Lung (tissue), 11 donors: ENCODE measurements at regions not wholly inside any gene's neighbourhood (a gene's known extent, or its start where the extent isn't known, plus 50 kb on each side); places are given as distances from the start of the nearest gene placed in this dataset.

Experiments
- ATAC-seq: fragments of 200-7000 bp; cut with Tn5 transposase; one replicate; pipeline ENCODE4 v1.9.1; 2020; ENCODE audit warnings: moderate number of reproducible peaks; ENCODE audit not compliant: insufficient read depth, low FRiP score
- DNase-seq, 3 donors: peaks; one replicate each; pipeline ENCODE4 v3.0.0-alpha.2; 2013 to 2017
- H3K27ac ChIP-seq, 2 donors: one replicate each; pipeline ENCODE4 v1.5.1; 2013; ENCODE audit warnings: mild to moderate bottlenecking in 2 of 2, moderate library complexity in 2 of 2, control low read depth in 1 of 2, inconsistent platforms in 1 of 2, low read depth in 1 of 2, low read length in 1 of 2
- H3K27me3 ChIP-seq, 3 donors: one replicate each; pipeline ENCODE4 v1.5.1; 2013; ENCODE audit warnings: low read length in 2 of 3; ENCODE audit not compliant: control insufficient read depth in 3 of 3, insufficient read depth in 3 of 3
- H3K36me3 ChIP-seq, 4 donors: one replicate each; pipeline ENCODE4 v1.5.1; 2013; ENCODE audit warnings: low read length in 4 of 4, mild to moderate bottlenecking in 1 of 4, moderate library complexity in 1 of 4; ENCODE audit not compliant: control insufficient read depth in 4 of 4, insufficient read depth in 4 of 4
- H3K4me1 ChIP-seq, 5 donors: one replicate each; pipeline ENCODE4 v1.5.1; 2013; ENCODE audit warnings: low read length in 5 of 5, mild to moderate bottlenecking in 2 of 5, moderate library complexity in 1 of 5; ENCODE audit not compliant: control insufficient read depth in 5 of 5, insufficient read depth in 5 of 5
- H3K4me3 ChIP-seq: one replicate; pipeline ENCODE4 v1.5.1; 2013; ENCODE audit warnings: mild to moderate bottlenecking, control low read depth, moderate library complexity
- H3K9ac ChIP-seq, 2 donors: one replicate each; pipeline ENCODE4 v1.5.1; 2013; ENCODE audit warnings: low read length in 2 of 2, control low read depth in 1 of 2; ENCODE audit not compliant: insufficient read depth in 1 of 2
- H3K9me3 ChIP-seq, 4 donors: one replicate each; pipeline ENCODE4 v1.5.1; 2013; ENCODE audit warnings: low read length in 3 of 4, mild to moderate bottlenecking in 1 of 4, moderate library complexity in 1 of 4; ENCODE audit not compliant: control insufficient read depth in 4 of 4, insufficient read depth in 3 of 4
- WGBS, 2 donors: extraction: QIAGEN DNeasy Blood & Tissue Kit; methylation state at CpG; one replicate each; pipeline ENCODE4 v1.1.7; 2013; 5-methylcytosine and 5-hydroxymethylcytosine counted together
- TF ChIP-seq, protein P1 (sequence below): IDR thresholded peaks from 2 replicates; pipeline ENCODE4 v1.5.1; 2012; ENCODE audit warnings: mild to moderate bottlenecking; ENCODE audit errors: control extremely low read depth, extremely low read depth
- donor health status: control.
- donor health status: control.
- donor health status: Bipolar disorder and iron deficiency.
- donor health status: healthy.
- donor health status: DM: yes; HTN: yes; CAD: no.

DNA sequence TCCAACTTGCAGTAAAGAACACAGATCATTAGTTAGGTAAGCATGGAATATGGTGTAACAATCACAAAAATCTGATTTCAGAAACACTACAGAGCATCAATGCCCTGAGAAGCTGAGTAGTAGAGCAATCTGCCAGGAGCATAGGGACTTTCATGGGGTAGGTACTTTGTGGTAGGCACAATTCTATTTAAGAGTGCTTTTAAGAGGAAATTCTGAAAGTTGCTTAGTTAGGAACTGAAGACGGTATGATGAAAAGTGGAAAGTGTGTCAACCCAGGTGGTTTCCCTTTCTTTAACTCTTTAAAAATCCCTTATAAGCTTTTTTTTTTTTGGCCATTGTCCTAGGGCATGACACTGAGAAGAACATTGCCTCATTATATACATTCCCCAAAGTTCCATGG, 535.7 kb upstream of the FBXO33 start:
- Histone ChIP-seq H3K27me3 (no peaks in the 10 kb centered on the region), H3K4me1 (peaks cover 0 to 2% (median 0%) of the 10 kb centered on the region in 5 donors), H3K27ac (no peak overlapping the region), H3K36me3 (no peaks in the 10 kb centered on the region), H3K9ac (no peak overlapping the region), H3K4me3 (no peak overlapping the region), H3K9me3 (no peaks in the 10 kb centered on the region)
- TF ChIP-seq, protein P1, sequence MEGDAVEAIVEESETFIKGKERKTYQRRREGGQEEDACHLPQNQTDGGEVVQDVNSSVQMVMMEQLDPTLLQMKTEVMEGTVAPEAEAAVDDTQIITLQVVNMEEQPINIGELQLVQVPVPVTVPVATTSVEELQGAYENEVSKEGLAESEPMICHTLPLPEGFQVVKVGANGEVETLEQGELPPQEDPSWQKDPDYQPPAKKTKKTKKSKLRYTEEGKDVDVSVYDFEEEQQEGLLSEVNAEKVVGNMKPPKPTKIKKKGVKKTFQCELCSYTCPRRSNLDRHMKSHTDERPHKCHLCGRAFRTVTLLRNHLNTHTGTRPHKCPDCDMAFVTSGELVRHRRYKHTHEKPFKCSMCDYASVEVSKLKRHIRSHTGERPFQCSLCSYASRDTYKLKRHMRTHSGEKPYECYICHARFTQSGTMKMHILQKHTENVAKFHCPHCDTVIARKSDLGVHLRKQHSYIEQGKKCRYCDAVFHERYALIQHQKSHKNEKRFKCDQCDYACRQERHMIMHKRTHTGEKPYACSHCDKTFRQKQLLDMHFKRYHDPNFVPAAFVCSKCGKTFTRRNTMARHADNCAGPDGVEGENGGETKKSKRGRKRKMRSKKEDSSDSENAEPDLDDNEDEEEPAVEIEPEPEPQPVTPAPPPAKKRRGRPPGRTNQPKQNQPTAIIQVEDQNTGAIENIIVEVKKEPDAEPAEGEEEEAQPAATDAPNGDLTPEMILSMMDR: no peak
- no peak for ATAC-seq
- 80 to 95% methylated on average over 1 of the region's 1 CpG for WGBS, 2 donors
- DNase-seq: no peak

DNA sequence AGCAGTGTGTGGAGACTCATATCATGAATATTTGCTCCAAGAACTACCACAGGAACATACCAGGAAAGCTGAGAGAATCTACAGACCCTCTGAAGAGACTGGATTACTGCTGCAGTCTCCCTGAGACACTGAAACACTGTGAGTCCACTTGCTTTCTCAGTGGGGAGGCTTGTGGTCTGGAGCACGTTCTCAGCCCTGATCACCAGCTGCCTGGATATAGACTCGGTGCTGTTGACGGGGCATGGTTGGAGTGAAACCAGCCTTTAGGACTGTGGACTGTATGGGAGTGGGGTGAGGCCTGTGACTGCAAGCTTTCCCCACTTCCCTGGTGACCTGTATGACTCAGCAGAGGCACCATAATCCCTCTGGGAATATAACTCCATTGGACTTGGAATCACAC, 525.8 kb upstream of the FBXO33 start:
- WGBS, 2 donors: 88 to 89% methylated on average over 3 of the region's 3 CpGs
- no peaks in the 10 kb centered on the region for H3K27me3 ChIP-seq
- H3K4me3 ChIP-seq: no peak overlapping the region
- peaks cover 0 to 8% (median 0%) of the 10 kb centered on the region in 4 donors for H3K9me3 ChIP-seq
- H3K9ac ChIP-seq: no peak overlapping the region
- TF ChIP-seq, protein P1: no peak
- no peaks in the 10 kb centered on the region for H3K36me3 ChIP-seq
- H3K4me1 ChIP-seq: no peaks in the 10 kb centered on the region
- no peak for DNase-seq
- ATAC-seq: no peak
- no peak overlapping the region for H3K27ac ChIP-seq

DNA sequence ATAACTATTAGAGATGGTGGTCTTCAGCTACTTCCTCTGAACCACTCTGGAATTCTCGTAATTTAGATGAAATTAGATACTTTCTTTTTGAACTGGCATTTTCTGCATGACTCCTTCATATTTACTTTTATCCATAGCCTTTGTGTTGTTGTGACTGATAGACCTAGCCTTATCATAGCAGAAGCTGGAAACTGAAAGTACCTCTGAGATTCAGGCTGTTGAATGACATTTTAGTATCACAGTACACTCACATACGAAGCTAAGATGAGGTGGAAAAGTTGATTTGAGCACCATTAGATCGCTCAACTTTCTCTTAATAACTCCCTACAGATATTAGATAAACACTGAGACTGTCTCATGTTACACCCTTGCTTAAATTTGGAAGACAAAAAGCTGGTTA, 525.1 kb upstream of the FBXO33 start:
- Histone ChIP-seq H3K36me3 (no peaks in the 10 kb centered on the region), H3K27ac (no peak overlapping the region), H3K9me3 (peaks cover 0 to 13% (median 0%) of the 10 kb centered on the region in 4 donors), H3K9ac (no peak overlapping the region), H3K4me1 (no peaks in the 10 kb centered on the region), H3K4me3 (no peak overlapping the region), H3K27me3 (no peaks in the 10 kb centered on the region)
- whole genome bisulfite sequencing, 2 donors: 65 to 84% methylated on average over 3 of the region's 3 CpGs
- no peak for DNase-seq
- TF ChIP-seq, protein P1: no peak
- no peak for ATAC-seq

DNA sequence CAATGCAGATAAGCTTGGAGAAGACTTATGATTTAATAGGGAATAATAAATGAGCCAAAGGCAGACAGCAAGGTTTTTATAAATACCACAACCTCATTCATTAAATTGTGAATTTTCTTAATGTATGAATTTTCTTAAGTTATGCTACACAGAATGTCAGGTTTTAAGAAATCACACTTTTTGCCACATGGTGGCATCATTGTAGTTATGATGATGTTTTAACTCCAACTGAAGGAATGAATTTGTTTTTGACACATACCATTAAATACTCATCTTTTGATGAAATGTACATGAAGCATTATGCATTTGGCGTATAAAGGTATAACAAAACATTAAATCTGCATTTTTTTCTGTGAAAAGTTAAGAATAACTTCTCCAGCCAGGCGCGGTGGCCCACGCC, 524.1 kb upstream of the FBXO33 start:
- no peaks in the 10 kb centered on the region for H3K27me3 ChIP-seq
- no peak overlapping the region for H3K4me3 ChIP-seq
- ATAC-seq (no peak), DNase-seq (peak in 1 of 3 donors; percentile 3)
- H3K27ac ChIP-seq: no peak overlapping the region
- no peak overlapping the region for H3K9ac ChIP-seq
- no peaks in the 10 kb centered on the region for H3K4me1 ChIP-seq
- no peaks in the 10 kb centered on the region for H3K36me3 ChIP-seq
- peaks cover 0 to 17% (median 1%) of the 10 kb centered on the region in 4 donors for H3K9me3 ChIP-seq
- 93% methylated on average over 4 of the region's 4 CpGs for WGBS, 2 donors
- TF ChIP-seq, protein P1: no peak
